WTC11 (cell line): ENCODE measurements at regions not wholly inside any gene's neighbourhood (a gene's known extent, or its start where the extent isn't known, plus 50 kb on each side); places are given as distances from the start of the nearest gene placed in this dataset.

Experiments used
- SP1 ChIP-seq: sonication (generic); formaldehyde crosslinking; conservative IDR thresholded peaks from 2 replicates; pipeline ENCODE4 v1.8.1; 2022; ENCODE audit warnings: missing genetic modification reagents
- TF ChIP-seq, protein P1 (sequence below): sonication (generic); formaldehyde crosslinking; IDR thresholded peaks from 2 replicates; pipeline ENCODE4 v1.8.1; 2022; ENCODE audit warnings: missing genetic modification reagents, borderline replicate concordance
- TF ChIP-seq, protein P2 (sequence below): sonication (generic); formaldehyde crosslinking; conservative IDR thresholded peaks from 2 replicates; pipeline ENCODE4 v1.8.1; 2022; ENCODE audit warnings: mild to moderate bottlenecking, missing genetic modification reagents
- TF ChIP-seq, protein P3 (sequence below): sonication (generic); formaldehyde crosslinking; IDR thresholded peaks from 2 replicates; pipeline ENCODE4 v1.8.1; 2022; ENCODE audit warnings: low read depth, missing genetic modification reagents, borderline replicate concordance

DNA sequence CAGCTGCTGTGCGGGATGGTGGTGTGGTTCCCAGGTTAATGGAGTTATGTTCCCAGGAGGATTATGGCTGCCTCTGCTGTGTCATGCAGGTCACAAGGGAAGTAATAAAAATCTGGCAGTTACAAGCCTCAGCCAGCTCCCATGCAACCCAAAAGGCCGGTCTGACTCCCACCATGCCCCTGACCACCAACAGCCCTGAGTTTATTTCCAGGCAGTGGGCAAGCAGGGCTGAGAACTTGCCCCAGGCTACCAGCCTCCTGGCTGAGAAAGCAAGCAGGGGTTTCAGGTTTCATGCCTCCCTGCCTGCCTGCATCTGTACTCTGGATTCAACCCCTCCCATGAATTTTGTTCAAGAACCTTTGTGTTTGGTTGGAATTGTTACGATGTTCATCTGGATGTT, 732.7 kb upstream of the POU3F4 start:
- TF ChIP-seq, protein P1, sequence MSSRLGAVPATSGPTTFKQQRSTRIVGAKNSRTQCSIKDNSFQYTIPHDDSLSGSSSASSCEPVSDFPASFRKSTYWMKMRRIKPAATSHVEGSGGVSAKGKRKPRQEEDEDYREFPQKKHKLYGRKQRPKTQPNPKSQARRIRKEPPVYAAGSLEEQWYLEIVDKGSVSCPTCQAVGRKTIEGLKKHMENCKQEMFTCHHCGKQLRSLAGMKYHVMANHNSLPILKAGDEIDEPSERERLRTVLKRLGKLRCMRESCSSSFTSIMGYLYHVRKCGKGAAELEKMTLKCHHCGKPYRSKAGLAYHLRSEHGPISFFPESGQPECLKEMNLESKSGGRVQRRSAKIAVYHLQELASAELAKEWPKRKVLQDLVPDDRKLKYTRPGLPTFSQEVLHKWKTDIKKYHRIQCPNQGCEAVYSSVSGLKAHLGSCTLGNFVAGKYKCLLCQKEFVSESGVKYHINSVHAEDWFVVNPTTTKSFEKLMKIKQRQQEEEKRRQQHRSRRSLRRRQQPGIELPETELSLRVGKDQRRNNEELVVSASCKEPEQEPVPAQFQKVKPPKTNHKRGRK (CRISPR knock-in tag), result no peak
- TF ChIP-seq, protein P2, sequence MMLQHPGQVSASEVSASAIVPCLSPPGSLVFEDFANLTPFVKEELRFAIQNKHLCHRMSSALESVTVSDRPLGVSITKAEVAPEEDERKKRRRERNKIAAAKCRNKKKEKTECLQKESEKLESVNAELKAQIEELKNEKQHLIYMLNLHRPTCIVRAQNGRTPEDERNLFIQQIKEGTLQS, result no peak
- TF ChIP-seq, protein P3, sequence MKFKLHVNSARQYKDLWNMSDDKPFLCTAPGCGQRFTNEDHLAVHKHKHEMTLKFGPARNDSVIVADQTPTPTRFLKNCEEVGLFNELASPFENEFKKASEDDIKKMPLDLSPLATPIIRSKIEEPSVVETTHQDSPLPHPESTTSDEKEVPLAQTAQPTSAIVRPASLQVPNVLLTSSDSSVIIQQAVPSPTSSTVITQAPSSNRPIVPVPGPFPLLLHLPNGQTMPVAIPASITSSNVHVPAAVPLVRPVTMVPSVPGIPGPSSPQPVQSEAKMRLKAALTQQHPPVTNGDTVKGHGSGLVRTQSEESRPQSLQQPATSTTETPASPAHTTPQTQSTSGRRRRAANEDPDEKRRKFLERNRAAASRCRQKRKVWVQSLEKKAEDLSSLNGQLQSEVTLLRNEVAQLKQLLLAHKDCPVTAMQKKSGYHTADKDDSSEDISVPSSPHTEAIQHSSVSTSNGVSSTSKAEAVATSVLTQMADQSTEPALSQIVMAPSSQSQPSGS (CRISPR knock-in tag), result no peak
- TF ChIP-seq SP1 (CRISPR knock-in tag), result no peak
